SIG-M5 (cell line): ENCODE measurements at regions not wholly inside any gene's neighbourhood (a gene's known extent, or its start where the extent isn't known, plus 50 kb on each side); places are given as distances from the start of the nearest gene placed in this dataset.

Experiments
- DNase-seq: peaks from one replicate; lab custom pipeline; 2025; lab: John Stamatoyannopoulos, UW

- DNase-seq: no peak
Measured at GRCh38 chr11:109165035-109165434, 257.0 kb upstream of the C11orf87 start.

- DNase-seq: no peak
Measured at GRCh38 chr11:109166441-109166840, 255.5 kb upstream of the C11orf87 start.

GRCh38 chr11:109173504-109173903 is 248.5 kb upstream of the C11orf87 start:
- DNase-seq: no peak

GRCh38 chr11:109184376-109184775 is 237.6 kb upstream of the C11orf87 start:
- DNase-seq: no peak

GRCh38 chr11:109192864-109193263 is 229.1 kb upstream of the C11orf87 start:
- DNase-seq: no peak

- DNase-seq: no peak
Measured at GRCh38 chr11:109193880-109194279, 228.1 kb upstream of the C11orf87 start.

GRCh38 chr11:109196016-109196415 is 226.0 kb upstream of the C11orf87 start:
- DNase-seq: no peak

- DNase-seq: no peak
Measured at GRCh38 chr11:109197656-109198055, 224.3 kb upstream of the C11orf87 start.

GRCh38 chr11:109203176-109203575 is 218.8 kb upstream of the C11orf87 start:
- no peak for DNase-seq

GRCh38 chr11:109205312-109205711 is 216.7 kb upstream of the C11orf87 start:
- no peak for DNase-seq

GRCh38 chr11:109208121-109208520 is 213.9 kb upstream of the C11orf87 start:
- no peak for DNase-seq

- no peak for DNase-seq
Measured at GRCh38 chr11:109209572-109209971, 212.4 kb upstream of the C11orf87 start.

GRCh38 chr11:109221190-109221589 is 200.8 kb upstream of the C11orf87 start:
- DNase-seq: no peak

GRCh38 chr11:109222761-109223160 is 199.2 kb upstream of the C11orf87 start:
- no peak for DNase-seq

GRCh38 chr11:109223451-109223850 is 198.5 kb upstream of the C11orf87 start:
- DNase-seq: no peak

GRCh38 chr11:109229682-109230081 is 192.3 kb upstream of the C11orf87 start:
- no peak for DNase-seq

GRCh38 chr11:109236188-109236587 is 185.8 kb upstream of the C11orf87 start:
- DNase-seq: no peak

- no peak for DNase-seq
Measured at GRCh38 chr11:109236696-109237095, 185.3 kb upstream of the C11orf87 start.

- no peak for DNase-seq
Measured at GRCh38 chr11:109237636-109238035, 184.4 kb upstream of the C11orf87 start.

- no peak for DNase-seq
Measured at GRCh38 chr11:109241988-109242536, 179.9 kb upstream of the C11orf87 start.

- no peak for DNase-seq
Measured at GRCh38 chr11:109247071-109247470, 174.9 kb upstream of the C11orf87 start.

GRCh38 chr11:109249597-109249996 is 172.4 kb upstream of the C11orf87 start:
- no peak for DNase-seq

- no peak for DNase-seq
Measured at GRCh38 chr11:109251230-109251629, 170.8 kb upstream of the C11orf87 start.

- DNase-seq: no peak
Measured at GRCh38 chr11:109264128-109264527, 157.9 kb upstream of the C11orf87 start.
